HCT116 (cell line): ENCODE measurements at regions not wholly inside any gene's neighbourhood (a gene's known extent, or its start where the extent isn't known, plus 50 kb on each side); places are given as distances from the start of the nearest gene placed in this dataset.

ENCODE experiments used
- ATAC-seq: fragments of 200-7000 bp; cut with Tn5 transposase; 2 replicates; pipeline ENCODE4 v1.9.1; 2020; ENCODE audit warnings: mild to moderate bottlenecking, moderate library complexity
- BruUV-seq: library from RNA; stranded (reverse); fragments of 400-500 nt; replicated peaks from 2 replicates; lab custom pipeline; 2021; lab: Mats Ljungman, UMichigan
- CTCF ChIA-PET: fragments of 300-600 bp; sonication (Branson Sonifier 250); formaldehyde crosslinking; loops from one replicate; lab custom pipeline; 2021; ENCODE audit warnings: antibody characterized with exemption; lab: Charles Lee
- POLR2A ChIA-PET: fragments of 300-600, 350-600 bp; sonication (Branson Sonifier 250); formaldehyde crosslinking; loops from one replicate; lab custom pipeline; 2021; ENCODE audit warnings: antibody characterized with exemption; lab: Charles Lee
- RAD21 ChIA-PET, 2 experiments: fragments of 300-600 bp; sonication (Branson Sonifier 250); formaldehyde crosslinking; loops; one replicate each; lab custom pipeline; 2023; ENCODE audit warnings: low total read pairs in 2 of 2; ENCODE audit not compliant: uncharacterized antibody in 2 of 2, unreplicated experiment in 2 of 2, low non-redundant PET in 1 of 2; lab: Charles Lee
- DNase-seq: peaks from one replicate; pipeline ENCODE4 v3.0.0-alpha.2; 2010; ENCODE audit warnings: low read depth, low spot score
- H2AFZ ChIP-seq: fragments of 200-600 bp; shearing (Covaris generic), sonication (generic); 2 replicates; pipeline ENCODE4 v1.6.1; 2017; ENCODE audit warnings: low read depth, mixed run types, mixed read lengths, antibody characterized with exemption, low read length; ENCODE audit not compliant: poor library complexity, severe bottlenecking
- H3K27ac ChIP-seq: 2 replicates; pipeline ENCODE4 v1.5.1; 2012; ENCODE audit warnings: low read depth, low read length
- H3K27me3 ChIP-seq: fragments of 200-600 bp; sonication (generic); 2 replicates; pipeline ENCODE4 v1.6.1; 2016; ENCODE audit warnings: mixed run types, low read length, mixed read lengths; ENCODE audit not compliant: insufficient read depth
- H3K36me3 ChIP-seq, 2 experiments: fragments of 200-500 bp in 1 of 2; fragments of 200-600 bp in 1 of 2; sonication (Bioruptor generic) in 1 of 2; sonication (generic) in 1 of 2; 2 replicates each; pipeline versions ENCODE4 v1.5.1 to v1.6.1; 2014 to 2016; ENCODE audit warnings: low read length in 2 of 2, inconsistent platforms in 1 of 2, mixed read lengths in 1 of 2, mixed run types in 1 of 2; ENCODE audit not compliant: insufficient read depth in 2 of 2, control insufficient read depth in 1 of 2
- H3K4me1 ChIP-seq, 2 experiments: fragments of 200-600 bp in 1 of 2; sonication (generic) in 1 of 2; 2 replicates each; pipeline versions ENCODE4 v1.5.1 to v1.6.1; 2012 to 2017; ENCODE audit warnings: low read length in 2 of 2, inconsistent platforms in 1 of 2, mild to moderate bottlenecking in 1 of 2, mixed read lengths in 1 of 2, mixed run types in 1 of 2, moderate library complexity in 1 of 2; ENCODE audit not compliant: insufficient read depth in 2 of 2, control insufficient read depth in 1 of 2
- H3K4me2 ChIP-seq: fragments of 200-600 bp; sonication (generic); 2 replicates; pipeline ENCODE4 v1.6.1; 2017; ENCODE audit warnings: mixed run types, low read length, mixed read lengths
- H3K4me3 ChIP-seq, 2 experiments: fragments of 200-600 bp in 1 of 2; sonication (generic) in 1 of 2; replicated peaks in 1 of 2; 2 replicates each; pipeline ENCODE4 v1.5.1; 2011 to 2016; ENCODE audit warnings: low read length in 2 of 2, control low read depth in 1 of 2, low read depth in 1 of 2, mild to moderate bottlenecking in 1 of 2, mixed read lengths in 1 of 2, mixed run types in 1 of 2
- H3K79me2 ChIP-seq: fragments of 200-600 bp; sonication (generic); 2 replicates; pipeline ENCODE4 v1.6.1; 2017; ENCODE audit warnings: mild to moderate bottlenecking, mixed run types, low read length, moderate library complexity, mixed read lengths; ENCODE audit not compliant: insufficient read depth
- H3K9ac ChIP-seq: fragments of 200-600 bp; sonication (generic); 2 replicates; pipeline ENCODE4 v1.6.1; 2016; ENCODE audit warnings: low read length, mixed read lengths
- H3K9me2 ChIP-seq: fragments of 200-600 bp; sonication (generic), shearing (Covaris generic); 2 replicates; pipeline ENCODE4 v1.6.1; 2017; ENCODE audit warnings: mixed run types, mild to moderate bottlenecking, moderate library complexity; ENCODE audit not compliant: insufficient read depth
- H3K9me3 ChIP-seq, 2 experiments: fragments of 200-500 bp in 1 of 2; fragments of 200-600 bp in 1 of 2; sonication (Bioruptor generic) in 1 of 2; sonication (generic) in 1 of 2; 2 replicates each; pipeline ENCODE4 v1.6.1; 2014 to 2017; ENCODE audit warnings: low read length in 2 of 2, mixed read lengths in 2 of 2, inconsistent platforms in 1 of 2, low read depth in 1 of 2, mild to moderate bottlenecking in 1 of 2, mixed run types in 1 of 2, moderate library complexity in 1 of 2; ENCODE audit not compliant: control insufficient read depth in 1 of 2, insufficient read depth in 1 of 2
- H4K20me1 ChIP-seq: fragments of 200-600 bp; sonication (generic), shearing (Covaris generic); 2 replicates; pipeline ENCODE4 v1.6.1; 2017; ENCODE audit warnings: mixed run types, mild to moderate bottlenecking, moderate library complexity; ENCODE audit not compliant: insufficient read depth
- ATF3 ChIP-seq: IDR thresholded peaks from 2 replicates; pipeline ENCODE4 v1.6.1; 2012
- CEBPB ChIP-seq: IDR thresholded peaks from 2 replicates; pipeline ENCODE4 v1.6.1; 2012; ENCODE audit warnings: low read depth
- CTCF ChIP-seq, 3 experiments: fragments of 200-600 bp in 1 of 3; sonication (generic) in 1 of 3; IDR thresholded peaks in 2 of 3; conservative IDR thresholded peaks in 1 of 3; 2 replicates each; pipeline ENCODE4 v1.5.1; 2012 to 2017; ENCODE audit warnings: low read depth in 2 of 3, low read length in 2 of 3, antibody characterized with exemption in 1 of 3, borderline replicate concordance in 1 of 3, control low read depth in 1 of 3, mild to moderate bottlenecking in 1 of 3, mixed read lengths in 1 of 3, mixed run types in 1 of 3, moderate library complexity in 1 of 3; ENCODE audit not compliant: insufficient read depth in 1 of 3
- EGR1 ChIP-seq: IDR thresholded peaks from 2 replicates; pipeline ENCODE4 v1.6.1; 2012; ENCODE audit warnings: low read depth
- EZH2 ChIP-seq: fragments of 200-600 bp; sonication (generic); IDR thresholded peaks from 2 replicates; pipeline ENCODE4 v1.6.1; 2017; ENCODE audit warnings: antibody characterized with exemption, mixed run types
- EZH2phosphoT487 ChIP-seq: fragments of 200-600 bp; IDR thresholded peaks from 2 replicates; pipeline ENCODE4 v1.6.1; 2018; ENCODE audit warnings: antibody characterized with exemption, borderline replicate concordance
- FOSL1 ChIP-seq: IDR thresholded peaks from 2 replicates; pipeline ENCODE4 v1.6.1; 2012; ENCODE audit warnings: low read depth
- JUND ChIP-seq: IDR thresholded peaks from 2 replicates; pipeline ENCODE4 v1.6.1; 2012
- MAX ChIP-seq: IDR thresholded peaks from 2 replicates; pipeline ENCODE4 v1.6.1; 2012
- POLR2AphosphoS5 ChIP-seq: IDR thresholded peaks from 2 replicates; pipeline ENCODE4 v1.6.1; 2011; ENCODE audit warnings: mild to moderate bottlenecking, low read depth, low read length, moderate library complexity
- RAD21 ChIP-seq: IDR thresholded peaks from 2 replicates; pipeline ENCODE4 v1.6.1; 2012; ENCODE audit warnings: low read depth, mild to moderate bottlenecking
- REST ChIP-seq: IDR thresholded peaks from 2 replicates; pipeline ENCODE4 v1.6.1; 2012; ENCODE audit warnings: low read depth
- SIN3A ChIP-seq: IDR thresholded peaks from 2 replicates; pipeline ENCODE4 v1.6.1; 2012; ENCODE audit warnings: low read depth
- SRF ChIP-seq: IDR thresholded peaks from 2 replicates; pipeline ENCODE4 v1.6.1; 2012; ENCODE audit warnings: low read depth
- TCF7L2 ChIP-seq: IDR thresholded peaks from 2 replicates; pipeline ENCODE4 v1.7.0; 2011; ENCODE audit warnings: borderline replicate concordance, inconsistent platforms; ENCODE audit not compliant: insufficient read depth, insufficient read length; ENCODE audit errors: extremely low read depth
- YY1 ChIP-seq: IDR thresholded peaks from 2 replicates; pipeline ENCODE4 v1.6.1; 2011; ENCODE audit warnings: low read length, low read depth, moderate library complexity, mild to moderate bottlenecking; ENCODE audit not compliant: insufficient replicate concordance; ENCODE audit errors: extremely low read depth
- ZFX ChIP-seq: fragments of 450-650 bp; IDR thresholded peaks from 2 replicates; pipeline ENCODE4 v1.6.1; 2017
- ZNF274 ChIP-seq: fragments of 200-500 bp; sonication (Bioruptor generic); IDR thresholded peaks from 2 replicates; pipeline ENCODE4 v1.6.1; 2014; ENCODE audit warnings: mild to moderate bottlenecking, low read depth, low read length, inconsistent platforms
- intact Hi-C: fragments of 100-400 bp; cut with micrococcal nuclease; formaldehyde crosslinking; loops from 2 replicates; pipeline ENCODE4 v1.10.0; 2022
- TF ChIP-seq, protein P1 (sequence below): IDR thresholded peaks from 2 replicates; pipeline ENCODE4 v1.6.1; 2011; ENCODE audit warnings: mild to moderate bottlenecking, low read length, moderate library complexity; ENCODE audit not compliant: insufficient replicate concordance; ENCODE audit errors: extremely low read depth

GRCh38 chr13:111968336-111969010, 98.5 kb upstream of the SOX1 start:
- no peaks in the 10 kb centered on the region for H3K9me3 ChIP-seq
- RAD21 ChIA-PET = no interaction called here
- H3K27me3 ChIP-seq = peaks cover 9% of the 10 kb centered on the region
- POLR2A ChIA-PET = no interaction called here
- CTCF ChIA-PET = no interaction called here
- TF ChIP-seq ATF3 = no peak
- TF ChIP-seq SIN3A = no peak
- no peak for TF ChIP-seq EZH2
- TF ChIP-seq RAD21 = no peak
- no peak for TF ChIP-seq JUND
- no peak for TF ChIP-seq CEBPB
- TF ChIP-seq REST = no peak
- TF ChIP-seq CTCF (IDR thresholded peaks at IDR 0.05 in 2 of 3, conservative IDR thresholded peaks at IDR 0.05 in 1 of 3; ENCODE audit: borderline replicate concordance in 1 of 3, insufficient read depth in 1 of 3, low read depth in 2 of 3, low read length in 2 of 3) = no peak
- TF ChIP-seq POLR2AphosphoS5 = no peak
- TF ChIP-seq, protein P1, sequence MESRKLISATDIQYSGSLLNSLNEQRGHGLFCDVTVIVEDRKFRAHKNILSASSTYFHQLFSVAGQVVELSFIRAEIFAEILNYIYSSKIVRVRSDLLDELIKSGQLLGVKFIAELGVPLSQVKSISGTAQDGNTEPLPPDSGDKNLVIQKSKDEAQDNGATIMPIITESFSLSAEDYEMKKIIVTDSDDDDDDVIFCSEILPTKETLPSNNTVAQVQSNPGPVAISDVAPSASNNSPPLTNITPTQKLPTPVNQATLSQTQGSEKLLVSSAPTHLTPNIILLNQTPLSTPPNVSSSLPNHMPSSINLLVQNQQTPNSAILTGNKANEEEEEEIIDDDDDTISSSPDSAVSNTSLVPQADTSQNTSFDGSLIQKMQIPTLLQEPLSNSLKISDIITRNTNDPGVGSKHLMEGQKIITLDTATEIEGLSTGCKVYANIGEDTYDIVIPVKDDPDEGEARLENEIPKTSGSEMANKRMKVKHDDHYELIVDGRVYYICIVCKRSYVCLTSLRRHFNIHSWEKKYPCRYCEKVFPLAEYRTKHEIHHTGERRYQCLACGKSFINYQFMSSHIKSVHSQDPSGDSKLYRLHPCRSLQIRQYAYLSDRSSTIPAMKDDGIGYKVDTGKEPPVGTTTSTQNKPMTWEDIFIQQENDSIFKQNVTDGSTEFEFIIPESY = no peak
- no peak for TF ChIP-seq SRF
- no peak for TF ChIP-seq YY1
- TF ChIP-seq MAX = no peak
- no peak for TF ChIP-seq FOSL1
- TF ChIP-seq ZFX = no peak
- no peak for TF ChIP-seq ZNF274
- TF ChIP-seq EGR1 = no peak
- no peak for TF ChIP-seq TCF7L2
- no peak for TF ChIP-seq EZH2phosphoT487
- H3K4me2 ChIP-seq = no peak overlapping the region
- ATAC-seq (no peak), DNase-seq (no peak)
- no peak overlapping the region for H2AFZ ChIP-seq
- no peak overlapping the region for H3K27ac ChIP-seq
- no peak overlapping the region for H3K9ac ChIP-seq
- H3K4me3 ChIP-seq = no peak overlapping the region
- H4K20me1 ChIP-seq = no peaks in the 10 kb centered on the region
- no TSS peak for BruUV-seq
- intact Hi-C loops = no loop called here
- no peaks in the 10 kb centered on the region for H3K36me3 ChIP-seq
- H3K9me2 ChIP-seq = no peaks in the 10 kb centered on the region
- H3K79me2 ChIP-seq = no peaks in the 10 kb centered on the region
- H3K4me1 ChIP-seq = no peaks in the 10 kb centered on the region
